HG03565 (cell line): ENCODE measurements at regions not wholly inside any gene's neighbourhood (a gene's known extent, or its start where the extent isn't known, plus 50 kb on each side); places are given as distances from the start of the nearest gene placed in this dataset.

ENCODE experiments used
- ATAC-seq: cut with Tn5 transposase; IDR thresholded peaks from one replicate; pipeline ENCODE4 v1.9.1; 2021; ENCODE audit warnings: mild to moderate bottlenecking, moderate library complexity; ENCODE audit not compliant: unreplicated experiment

GRCh38 chr4:177937041-177937440 lies 494.8 kb upstream of the AGA start:
- no peak for ATAC-seq

GRCh38 chr4:177938226-177938625 lies 496.0 kb upstream of the AGA start:
- no peak for ATAC-seq

DNA sequence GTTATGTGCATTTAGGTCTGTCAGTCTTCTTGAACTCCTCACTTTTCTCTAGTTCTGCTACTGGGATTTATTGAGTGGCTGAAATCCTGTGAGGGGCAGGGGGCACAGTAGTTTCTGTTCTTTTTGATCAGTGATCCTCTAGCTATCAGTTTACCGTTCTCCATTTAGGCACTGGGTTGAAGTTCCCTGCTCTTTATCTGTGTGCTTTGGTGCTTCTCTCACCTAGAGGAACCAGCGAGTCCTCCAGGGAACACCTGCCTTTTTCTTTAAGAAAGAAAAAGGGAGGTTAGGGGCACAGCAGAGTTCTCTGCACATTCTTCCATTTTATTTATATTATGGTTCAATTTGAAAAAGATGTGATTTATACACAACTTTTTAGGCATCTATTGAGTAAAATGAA lies 503.0 kb upstream of the AGA start:
- ATAC-seq = no peak

DNA sequence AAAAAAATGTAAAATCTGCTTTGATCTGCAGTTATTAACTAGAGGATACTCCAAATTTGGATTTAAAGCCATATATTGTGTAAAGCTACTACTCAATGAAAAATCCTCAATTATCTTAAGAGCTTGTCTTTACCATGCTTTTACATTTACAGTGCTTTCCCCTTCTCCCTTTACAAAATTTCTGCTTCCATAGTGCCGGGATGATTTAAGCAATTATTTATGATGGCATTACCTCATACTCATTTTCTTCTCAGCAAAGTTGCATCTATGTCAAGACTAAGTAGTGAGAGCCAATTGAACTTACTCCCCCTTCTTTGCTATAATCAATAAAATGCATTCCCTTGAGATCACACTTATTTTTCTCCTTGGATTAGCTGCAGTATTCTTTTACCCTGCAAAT lies 505.4 kb upstream of the AGA start:
- no peak for ATAC-seq

DNA sequence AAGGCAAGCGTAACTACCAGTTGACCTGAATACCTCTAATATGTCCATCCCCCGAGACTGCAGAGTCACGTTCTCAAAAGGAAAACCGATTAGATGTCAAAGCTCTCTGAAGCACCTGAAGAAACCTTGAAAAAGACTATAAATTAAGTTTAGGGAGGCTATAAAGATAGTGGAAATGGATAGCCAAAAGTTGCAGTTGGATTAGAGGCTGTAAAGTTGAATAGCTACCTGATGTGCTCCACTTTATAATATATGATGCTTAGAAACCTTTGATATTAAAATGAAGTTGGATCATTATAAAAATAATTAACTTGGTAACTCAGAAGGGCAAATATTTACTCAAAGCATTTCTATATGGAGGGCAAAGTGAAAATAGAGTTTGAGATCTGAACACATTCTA lies 506.6 kb upstream of the AGA start:
- ATAC-seq = no peak

DNA sequence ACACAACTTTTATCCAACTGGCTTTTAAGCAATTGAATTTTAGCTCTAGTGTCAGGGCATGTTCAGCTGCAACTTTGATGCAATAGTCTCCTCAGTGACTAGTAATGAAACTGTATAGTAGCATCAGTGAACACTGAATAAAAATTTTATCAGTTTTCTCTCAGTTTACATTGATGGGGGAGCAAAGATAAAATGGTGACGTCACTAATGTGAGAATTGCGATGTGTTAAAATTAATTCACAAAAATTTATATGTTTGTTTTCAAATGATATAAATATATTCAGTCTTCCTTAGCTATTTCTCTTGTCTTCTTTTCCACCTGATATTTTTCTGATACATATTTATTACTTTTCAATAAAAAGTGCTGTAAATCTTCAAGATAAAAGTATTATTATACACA lies 508.8 kb upstream of the AGA start:
- ATAC-seq = no peak

DNA sequence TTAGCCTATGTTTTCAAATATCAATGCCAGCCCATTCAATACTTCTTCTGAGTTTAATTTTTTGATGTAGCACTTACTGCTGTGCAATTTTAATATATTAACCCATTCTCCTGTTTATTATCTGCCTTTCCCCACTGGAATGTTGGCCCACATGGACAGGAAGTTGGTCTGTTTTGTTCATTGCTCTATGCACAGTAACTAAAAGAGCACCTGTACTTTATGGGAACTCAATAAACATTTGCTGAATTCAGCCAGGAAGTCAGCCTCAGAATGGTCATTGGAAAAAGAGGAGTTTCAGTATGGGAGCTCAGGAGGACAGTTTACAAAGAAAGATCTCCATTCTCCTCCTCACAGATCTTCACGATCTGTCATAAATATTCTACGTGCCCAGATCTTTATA lies 510.5 kb upstream of the AGA start:
- ATAC-seq = no peak

- no peak for ATAC-seq
These were observed 515.5 kb upstream of the AGA start for GRCh38 chr4:177957596-177958360.

DNA sequence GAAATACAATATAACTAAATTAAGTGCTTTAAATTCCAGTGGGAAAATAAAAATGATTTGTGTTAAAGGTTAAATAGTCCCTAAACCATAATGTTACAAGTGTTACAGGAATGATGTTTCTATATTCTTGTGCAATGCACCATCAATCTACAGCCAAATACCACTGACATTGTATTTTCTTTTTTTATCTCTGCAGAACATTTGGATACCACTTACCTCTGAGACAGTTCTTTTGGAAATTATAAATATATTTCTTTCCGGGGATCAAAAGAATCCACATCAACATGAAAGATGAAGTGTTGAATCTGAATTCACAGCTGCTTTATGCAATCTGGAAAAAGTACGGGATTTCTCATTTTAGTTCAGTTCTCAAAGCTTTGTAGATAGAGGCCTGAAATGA lies 518.3 kb upstream of the AGA start:
- ATAC-seq = no peak

- ATAC-seq = no peak
These were observed 519.6 kb upstream of the AGA start for GRCh38 chr4:177961761-177962380.

DNA sequence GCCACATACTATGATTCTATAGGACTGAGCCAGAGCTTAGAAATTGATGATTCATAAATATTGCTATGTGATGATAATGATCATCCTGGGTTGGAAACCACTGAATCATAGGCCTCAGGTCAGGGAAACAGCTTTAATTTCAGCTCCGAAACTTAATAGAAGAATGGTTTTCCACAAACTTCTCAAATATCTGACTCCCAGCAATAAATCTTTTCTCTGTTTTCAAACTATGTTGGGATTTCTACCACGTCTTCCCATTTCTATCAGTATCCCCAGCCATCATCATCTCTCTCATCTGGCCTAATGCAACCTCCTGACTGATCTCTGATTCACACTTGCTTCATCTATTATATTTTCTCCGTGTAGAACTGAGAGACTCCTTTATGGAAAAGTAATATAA lies 521.8 kb upstream of the AGA start:
- no peak for ATAC-seq

GRCh38 chr4:177964693-177965168 lies 522.5 kb upstream of the AGA start:
- ATAC-seq = no peak

- no peak for ATAC-seq
These were observed 525.1 kb upstream of the AGA start for GRCh38 chr4:177967328-177967727.

GRCh38 chr4:177968817-177969442 lies 526.7 kb upstream of the AGA start:
- no peak for ATAC-seq

DNA sequence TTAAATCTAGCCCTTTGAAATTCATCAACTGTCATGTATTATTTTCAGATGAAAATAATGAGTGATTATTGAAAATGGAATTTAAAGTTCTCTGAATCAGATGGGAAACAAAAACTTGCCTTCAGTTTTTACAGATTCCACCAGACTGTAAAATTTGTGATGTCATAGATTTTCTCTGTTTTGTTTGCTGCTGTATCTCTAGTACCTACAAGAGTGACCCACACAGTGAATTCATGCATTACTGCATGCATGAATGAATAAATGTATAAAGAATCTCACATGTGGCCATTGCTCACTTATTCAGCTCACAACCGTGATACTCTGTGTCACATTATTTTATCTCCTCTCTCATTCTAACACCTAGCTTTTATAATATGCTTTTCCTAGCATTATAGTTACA lies 532.2 kb upstream of the AGA start:
- no peak for ATAC-seq

DNA sequence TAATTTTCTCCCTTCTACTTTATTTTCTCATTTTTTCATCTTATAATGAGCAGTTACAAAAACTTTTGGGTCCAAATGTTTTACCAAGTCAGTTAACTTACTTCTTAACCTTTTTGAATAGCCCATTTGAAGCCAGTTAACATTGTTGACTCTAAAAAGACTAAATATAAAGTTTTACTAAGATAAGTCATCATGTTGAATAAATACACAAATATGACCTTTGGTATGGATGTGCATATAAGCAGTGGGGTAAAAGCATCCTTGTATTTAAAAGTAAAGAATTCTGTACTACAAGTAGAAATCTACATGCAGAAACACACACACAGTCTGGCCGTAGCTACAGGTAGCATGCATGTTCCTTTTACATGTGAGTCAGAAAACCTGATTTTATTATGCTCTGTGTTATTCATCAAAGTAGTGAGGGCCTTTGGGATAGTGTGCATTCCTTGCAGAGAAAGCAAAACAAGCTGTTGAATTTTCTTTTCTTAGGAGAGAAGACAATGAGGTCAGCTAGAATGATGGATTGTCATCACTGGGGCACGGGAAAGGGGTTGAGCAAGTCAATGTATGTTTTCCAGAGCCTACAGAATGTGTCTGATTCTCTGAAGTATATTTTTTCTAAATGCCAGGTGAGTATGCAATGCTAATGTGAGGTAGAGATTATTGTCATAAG lies 533.2 kb upstream of the AGA start:
- no peak for ATAC-seq

DNA sequence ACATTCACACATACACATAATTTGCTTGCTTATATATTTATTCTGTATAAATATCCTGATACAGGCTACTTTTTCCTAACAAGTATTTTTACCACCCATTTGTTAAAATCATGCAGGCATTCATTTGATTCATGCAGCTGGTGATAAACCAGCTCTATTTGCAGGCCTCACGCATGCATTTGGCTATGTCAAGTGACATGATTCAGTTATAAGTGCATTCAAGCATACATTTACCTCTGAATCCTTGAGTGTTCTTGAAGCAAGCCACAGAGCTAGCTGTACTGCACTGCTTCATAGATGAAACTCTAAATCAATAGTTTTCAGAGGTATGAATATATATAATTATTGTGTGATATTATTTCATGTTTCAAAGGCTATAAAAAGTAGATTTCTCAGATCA lies 544.0 kb upstream of the AGA start:
- ATAC-seq = no peak

- ATAC-seq = no peak
These were observed 545.7 kb upstream of the AGA start for GRCh38 chr4:177987896-177988295.

- no peak for ATAC-seq
These were observed 547.4 kb upstream of the AGA start for GRCh38 chr4:177989503-177990201.

DNA sequence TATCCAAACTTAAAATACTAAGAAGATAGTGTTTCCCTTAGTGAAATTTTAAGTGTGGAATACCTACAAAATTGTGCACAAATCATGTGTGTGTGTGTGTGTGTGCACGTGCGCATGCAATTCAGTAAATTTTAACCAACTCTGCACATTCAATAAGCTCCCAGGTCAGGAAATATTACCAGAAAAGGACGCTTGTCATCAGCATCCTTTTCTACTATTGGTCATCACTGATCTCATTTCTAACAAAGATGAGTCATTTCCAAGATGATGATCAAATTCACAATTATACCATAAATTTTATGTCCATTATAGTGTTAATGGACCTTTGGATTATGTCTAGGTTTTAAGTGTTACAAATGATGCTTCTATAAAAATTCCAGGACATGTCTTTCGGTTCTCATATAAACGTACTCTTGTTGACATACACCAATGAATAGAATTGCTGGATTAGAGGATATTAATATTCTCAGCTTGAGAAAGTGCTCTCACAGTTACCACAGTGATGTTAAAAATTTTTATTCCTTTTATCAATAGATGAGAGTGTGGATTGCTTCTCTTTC lies 560.9 kb upstream of the AGA start:
- no peak for ATAC-seq

- ATAC-seq = no peak
These were observed 568.4 kb upstream of the AGA start for GRCh38 chr4:178010596-178010995.
